GM18858 (cell line): ENCODE measurements at regions not wholly inside any gene's neighbourhood (a gene's known extent, or its start where the extent isn't known, plus 50 kb on each side); places are given as distances from the start of the nearest gene placed in this dataset.

Experiments
- ATAC-seq: cut with Tn5 transposase; IDR thresholded peaks from one replicate; pipeline ENCODE4 v1.9.1; 2021; ENCODE audit not compliant: unreplicated experiment

GRCh38 chr5:165304193-165304827 lies 1798.9 kb downstream of the MAT2B start:
- no peak for ATAC-seq

- ATAC-seq = no peak
Observed at GRCh38 chr5:165305596-165305995, 1800.2 kb downstream of the MAT2B start.

GRCh38 chr5:165309446-165309845 lies 1804.0 kb downstream of the MAT2B start:
- ATAC-seq = no peak

- no peak for ATAC-seq
Observed at GRCh38 chr5:165310031-165310430, 1804.6 kb downstream of the MAT2B start.

GRCh38 chr5:165321912-165322311 lies 1816.5 kb downstream of the MAT2B start:
- ATAC-seq = no peak

GRCh38 chr5:165325221-165325620 lies 1819.8 kb downstream of the MAT2B start:
- no peak for ATAC-seq

GRCh38 chr5:165327631-165328030 lies 1822.2 kb downstream of the MAT2B start:
- no peak for ATAC-seq

GRCh38 chr5:165328846-165329245 lies 1823.4 kb downstream of the MAT2B start:
- ATAC-seq = no peak

GRCh38 chr5:165333623-165334022 lies 1828.2 kb downstream of the MAT2B start:
- no peak for ATAC-seq

- no peak for ATAC-seq
Observed at GRCh38 chr5:165334201-165334600, 1828.8 kb downstream of the MAT2B start.

GRCh38 chr5:165349735-165350134 lies 1844.3 kb downstream of the MAT2B start:
- no peak for ATAC-seq

GRCh38 chr5:165351342-165351741 lies 1845.9 kb downstream of the MAT2B start:
- no peak for ATAC-seq

- no peak for ATAC-seq
Observed at GRCh38 chr5:165360366-165360765, 1854.9 kb downstream of the MAT2B start.

- no peak for ATAC-seq
Observed at GRCh38 chr5:165360784-165361542, 1855.5 kb downstream of the MAT2B start.

GRCh38 chr5:165370233-165370632 lies 1864.8 kb downstream of the MAT2B start:
- ATAC-seq = no peak

- ATAC-seq = no peak
Observed at GRCh38 chr5:165370794-165371193, 1865.4 kb downstream of the MAT2B start.

GRCh38 chr5:165375201-165375600 lies 1869.8 kb downstream of the MAT2B start:
- ATAC-seq = no peak

- ATAC-seq = no peak
Observed at GRCh38 chr5:165393839-165394238, 1888.4 kb downstream of the MAT2B start.

- no peak for ATAC-seq
Observed at GRCh38 chr5:165397516-165397915, 1892.1 kb downstream of the MAT2B start.

GRCh38 chr5:165400086-165400485 lies 1894.7 kb downstream of the MAT2B start:
- ATAC-seq = no peak

GRCh38 chr5:165404917-165405316 lies 1899.5 kb downstream of the MAT2B start:
- no peak for ATAC-seq

GRCh38 chr5:165405340-165405739 lies 1899.9 kb downstream of the MAT2B start:
- no peak for ATAC-seq

GRCh38 chr5:165407352-165407751 lies 1901.9 kb downstream of the MAT2B start:
- no peak for ATAC-seq
